ENCODE measurements at regions not wholly inside any gene's neighbourhood (a gene's known extent, or its start where the extent isn't known, plus 50 kb on each side); places are given as distances from the start of the nearest gene placed in this dataset.

DNA sequence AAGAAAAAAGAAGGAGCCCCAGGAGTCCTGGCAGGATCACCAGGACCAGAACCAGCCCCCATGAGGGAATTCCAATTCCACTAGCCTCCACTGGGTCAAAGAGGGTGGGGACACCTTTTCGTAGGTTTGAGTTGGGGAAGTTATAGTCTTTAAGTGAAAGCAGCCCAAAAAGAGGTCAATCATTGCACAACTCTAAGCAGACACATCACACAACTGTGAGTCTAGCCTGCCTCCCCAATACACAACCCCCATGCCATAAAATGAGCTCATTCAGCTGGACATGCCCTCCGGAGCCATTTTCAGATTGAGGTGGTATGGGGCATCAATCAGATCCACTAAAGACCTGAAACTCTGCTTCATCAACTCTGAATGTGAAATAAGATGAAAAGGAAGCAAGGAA lies 179.9 kb downstream of the NPHP4 start:
- TF ChIP-seq CTCF (IDR thresholded peaks at IDR 0.05; ENCODE audit: control insufficient read depth, extremely low read depth, insufficient read depth): no peak
- H3K4me3 ChIP-seq (ENCODE audit: low read depth, low read length): no peak overlapping the region
- no peak for DNase-seq (ENCODE audit: low read depth)

GRCh38 chr1:5811419-5811818 lies 180.8 kb downstream of the NPHP4 start:
- H3K4me3 ChIP-seq (ENCODE audit: low read depth, low read length): no peak overlapping the region
- no peak for DNase-seq (ENCODE audit: low read depth)
- TF ChIP-seq CTCF (IDR thresholded peaks at IDR 0.05; ENCODE audit: control insufficient read depth, extremely low read depth, insufficient read depth): no peak

DNA sequence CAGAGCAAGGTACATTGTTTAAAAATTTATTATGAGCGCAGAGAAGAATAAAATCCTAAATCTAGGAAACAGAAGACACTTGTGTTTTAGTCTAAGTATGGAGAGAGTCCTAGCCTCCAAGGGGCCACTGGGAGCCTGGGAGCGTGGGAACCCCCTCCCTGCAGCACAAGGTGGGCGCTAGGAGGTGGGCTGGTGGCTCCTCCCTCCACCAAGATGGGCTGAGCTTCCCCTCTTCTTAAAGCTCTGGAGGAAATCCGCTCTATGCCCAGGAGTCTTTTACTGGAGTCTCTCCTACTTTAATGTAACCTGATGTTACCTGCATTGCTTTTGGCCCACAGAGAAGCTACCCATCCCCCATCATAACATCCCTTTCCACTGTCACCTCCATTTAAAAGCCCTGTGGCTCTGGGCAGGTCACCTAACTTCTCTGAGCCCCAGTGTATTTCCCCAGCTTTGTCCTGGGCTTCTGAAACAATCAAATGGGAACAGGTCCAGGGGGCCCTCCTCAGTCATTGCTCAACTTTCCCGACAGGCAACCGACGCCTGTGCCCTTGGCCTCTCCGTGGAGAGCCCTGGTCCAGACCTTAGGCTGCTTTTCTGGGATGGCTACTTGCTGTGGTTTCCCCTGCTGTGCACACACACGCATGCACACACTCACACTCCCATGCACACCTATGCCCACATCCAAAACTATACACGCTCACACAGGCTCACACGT lies 181.5 kb downstream of the NPHP4 start:
- DNase-seq (ENCODE audit: low read depth): no peak
- no peak for TF ChIP-seq CTCF (IDR thresholded peaks at IDR 0.05; ENCODE audit: control insufficient read depth, extremely low read depth, insufficient read depth)
- H3K4me3 ChIP-seq (ENCODE audit: low read depth, low read length): no peak overlapping the region

- TF ChIP-seq CTCF (IDR thresholded peaks at IDR 0.05; ENCODE audit: control insufficient read depth, extremely low read depth, insufficient read depth): no peak
- H3K4me3 ChIP-seq (ENCODE audit: low read depth, low read length): no peak overlapping the region
- DNase-seq (ENCODE audit: low read depth): no peak
Observed at GRCh38 chr1:5810131-5810530, 182.1 kb downstream of the NPHP4 start.

DNA sequence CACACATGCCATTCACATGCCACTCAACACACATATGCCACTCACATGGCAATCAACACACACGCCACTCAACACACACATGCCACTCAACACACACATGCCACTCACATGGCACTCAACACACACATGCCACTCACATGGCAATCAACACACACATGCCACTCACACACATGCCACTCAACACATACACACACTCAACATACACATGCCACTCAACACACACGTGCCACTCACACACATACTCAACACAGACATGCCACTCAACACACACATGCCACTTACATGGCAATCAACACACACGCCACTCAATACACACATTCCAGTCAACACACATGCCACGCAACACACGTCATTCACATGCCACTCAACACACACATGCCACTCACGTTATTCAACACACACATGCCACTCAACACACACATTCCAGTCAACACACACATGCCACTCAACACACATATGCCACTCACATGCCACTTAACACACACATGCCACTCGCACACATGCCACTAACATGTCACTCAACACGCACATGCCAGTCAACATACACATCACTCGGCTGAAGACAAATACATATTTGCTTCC lies 182.9 kb downstream of the NPHP4 start:
- TF ChIP-seq CTCF (IDR thresholded peaks at IDR 0.05; ENCODE audit: control insufficient read depth, extremely low read depth, insufficient read depth): no peak
- H3K4me3 ChIP-seq (ENCODE audit: low read depth, low read length): no peak overlapping the region

GRCh38 chr1:5803851-5804250 lies 188.4 kb downstream of the NPHP4 start:
- no peak for DNase-seq (ENCODE audit: low read depth)
- TF ChIP-seq CTCF (IDR thresholded peaks at IDR 0.05; ENCODE audit: control insufficient read depth, extremely low read depth, insufficient read depth): no peak
- H3K4me3 ChIP-seq (ENCODE audit: low read depth, low read length): no peak overlapping the region

More for the DNA sequence above, 182.9 kb downstream of the NPHP4 start:
- DNase-seq (ENCODE audit: low read depth): no peak

DNA sequence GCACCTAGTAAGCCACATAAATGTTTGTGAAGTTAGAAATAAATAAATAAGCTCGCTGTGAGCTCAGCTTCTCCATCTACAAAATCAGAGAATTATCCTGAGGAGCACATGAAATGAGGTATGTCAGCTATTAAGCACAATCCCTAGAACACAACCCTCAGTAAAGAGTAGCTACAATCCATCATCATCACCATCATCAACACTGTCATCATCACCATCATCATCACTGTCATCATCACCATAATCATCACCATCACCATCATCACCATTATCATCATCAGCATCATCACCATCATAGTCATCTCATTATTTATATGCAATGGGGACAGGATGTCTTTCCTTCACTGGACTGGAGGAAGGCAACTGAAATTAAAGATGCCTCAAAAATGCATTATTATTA lies 189.6 kb downstream of the NPHP4 start:
- no peak overlapping the region for H3K4me3 ChIP-seq (ENCODE audit: low read depth, low read length)
- TF ChIP-seq CTCF (IDR thresholded peaks at IDR 0.05; ENCODE audit: control insufficient read depth, extremely low read depth, insufficient read depth): no peak
- DNase-seq (ENCODE audit: low read depth): no peak
